ENCODE measurements at regions not wholly inside any gene's neighbourhood (a gene's known extent, or its start where the extent isn't known, plus 50 kb on each side); places are given as distances from the start of the nearest gene placed in this dataset.

- Histone ChIP-seq H3K9me3 (ENCODE audit: low read depth, low read length, poor library complexity, severe bottlenecking) (no peaks in the 10 kb centered on the region), H3K27me3 (replicated peaks; ENCODE audit: insufficient read depth, low read depth, low read length, poor library complexity) (peaks cover 47% of the 10 kb centered on the region), H3K27ac (ENCODE audit: low read depth, low read length, poor library complexity, severe bottlenecking) (no peak overlapping the region), H3K4me3 (ENCODE audit: low read depth, low read length, poor library complexity, severe bottlenecking) (no peak overlapping the region), H3K36me3 (ENCODE audit: insufficient read depth, low read length, poor library complexity, severe bottlenecking) (no peaks in the 10 kb centered on the region), H3K4me1 (ENCODE audit: insufficient read depth, low read length, poor library complexity, severe bottlenecking) (no peaks in the 10 kb centered on the region)
- BruUV-seq (replicated peaks), result no TSS peak
- TF ChIP-seq EZH2 (IDR thresholded peaks at IDR 0.05; ENCODE audit: borderline replicate concordance, low read depth, low read length, poor library complexity, severe bottlenecking) (no peak), CTCF (conservative IDR thresholded peaks at IDR 0.05; ENCODE audit: low read depth, low read length) (no peak)
- intact Hi-C loops (cut with micrococcal nuclease; ENCODE audit: unreplicated experiment), result no loop called here
- CTCF ChIA-PET, result no interaction called here
- DNase-seq (ENCODE audit: low spot score), result no peak
- POLR2A ChIA-PET (ENCODE audit: low non-redundant PET), result no interaction called here
These were observed 263.0 kb upstream of the G2E3 start for GRCh38 chr14:30295980-30296379.

GRCh38 chr14:30296931-30297405 is 262.0 kb upstream of the G2E3 start:
- Histone ChIP-seq H3K9me3 (ENCODE audit: low read depth, low read length, poor library complexity, severe bottlenecking) (no peaks in the 10 kb centered on the region), H3K4me1 (ENCODE audit: insufficient read depth, low read length, poor library complexity, severe bottlenecking) (no peaks in the 10 kb centered on the region), H3K4me3 (ENCODE audit: low read depth, low read length, poor library complexity, severe bottlenecking) (no peak overlapping the region), H3K27ac (ENCODE audit: low read depth, low read length, poor library complexity, severe bottlenecking) (no peak overlapping the region), H3K36me3 (ENCODE audit: insufficient read depth, low read length, poor library complexity, severe bottlenecking) (no peaks in the 10 kb centered on the region), H3K27me3 (replicated peaks; ENCODE audit: insufficient read depth, low read depth, low read length, poor library complexity) (peaks cover 49% of the 10 kb centered on the region)
- intact Hi-C loops (cut with micrococcal nuclease; ENCODE audit: unreplicated experiment), result no loop called here
- no peak for TF ChIP-seq CTCF (conservative IDR thresholded peaks at IDR 0.05; ENCODE audit: low read depth, low read length)
- no peak for TF ChIP-seq EZH2 (IDR thresholded peaks at IDR 0.05; ENCODE audit: borderline replicate concordance, low read depth, low read length, poor library complexity, severe bottlenecking)
- BruUV-seq (replicated peaks), result no TSS peak
- ChIA-PET POLR2A (ENCODE audit: low non-redundant PET) (no interaction called here), CTCF (no interaction called here)
- no peak for DNase-seq (ENCODE audit: low spot score)

GRCh38 chr14:30297876-30298795 is 260.8 kb upstream of the G2E3 start:
- no peaks in the 10 kb centered on the region for H3K9me3 ChIP-seq (ENCODE audit: low read depth, low read length, poor library complexity, severe bottlenecking)
- H3K36me3 ChIP-seq (ENCODE audit: insufficient read depth, low read length, poor library complexity, severe bottlenecking), result no peaks in the 10 kb centered on the region
- H3K4me3 ChIP-seq (ENCODE audit: low read depth, low read length, poor library complexity, severe bottlenecking), result no peak overlapping the region
- no TSS peak for BruUV-seq (replicated peaks)
- no peaks in the 10 kb centered on the region for H3K4me1 ChIP-seq (ENCODE audit: insufficient read depth, low read length, poor library complexity, severe bottlenecking)
- no peak overlapping the region for H3K27ac ChIP-seq (ENCODE audit: low read depth, low read length, poor library complexity, severe bottlenecking)
- peaks cover 49% of the 10 kb centered on the region for H3K27me3 ChIP-seq (replicated peaks; ENCODE audit: insufficient read depth, low read depth, low read length, poor library complexity)
- no peak for DNase-seq (ENCODE audit: low spot score)
- TF ChIP-seq EZH2 (IDR thresholded peaks at IDR 0.05; ENCODE audit: borderline replicate concordance, low read depth, low read length, poor library complexity, severe bottlenecking) (no peak), CTCF (conservative IDR thresholded peaks at IDR 0.05; ENCODE audit: low read depth, low read length) (no peak)
- ChIA-PET POLR2A (ENCODE audit: low non-redundant PET) (no interaction called here), CTCF (no interaction called here)
- intact Hi-C loops (cut with micrococcal nuclease; ENCODE audit: unreplicated experiment), result no loop called here
